Panc1 (cell line): ENCODE measurements at regions not wholly inside any gene's neighbourhood (a gene's known extent, or its start where the extent isn't known, plus 50 kb on each side); places are given as distances from the start of the nearest gene placed in this dataset.

ENCODE experiments used
- ATAC-seq: fragments of 200-7000 bp; cut with Tn5 transposase; 2 replicates; pipeline ENCODE4 v1.9.1; 2020; ENCODE audit warnings: mild to moderate bottlenecking, moderate library complexity
- BruUV-seq: library from RNA; stranded (reverse); fragments of 400-500 nt; replicated peaks from 2 replicates; lab custom pipeline; 2021; lab: Mats Ljungman, UMichigan
- CTCF ChIA-PET: fragments of 300-600 bp; sonication (Branson Sonifier 250); formaldehyde crosslinking; loops from one replicate; lab custom pipeline; 2022; ENCODE audit warnings: antibody characterized with exemption; lab: Charles Lee
- POLR2A ChIA-PET: fragments of 300-600 bp; sonication (Branson Sonifier 250); formaldehyde crosslinking; loops from one replicate; lab custom pipeline; 2022; ENCODE audit warnings: antibody characterized with exemption; lab: Charles Lee
- DNase-seq: peaks from one replicate; pipeline ENCODE4 v3.0.0-alpha.2; 2010; ENCODE audit warnings: low read depth, low spot score
- H3K27ac ChIP-seq: 2 replicates; pipeline ENCODE4 v1.5.1; 2011; ENCODE audit warnings: mild to moderate bottlenecking, low read length, inconsistent platforms
- H3K27me3 ChIP-seq: fragments of 200-500 bp; sonication (Bioruptor generic); 2 replicates; pipeline ENCODE4 v1.6.0; 2014; ENCODE audit warnings: low read length, inconsistent platforms; ENCODE audit not compliant: control insufficient read depth, insufficient read depth
- H3K36me3 ChIP-seq: fragments of 200-500 bp; sonication (Bioruptor generic); 2 replicates; pipeline ENCODE4 v1.5.1; 2014; ENCODE audit warnings: inconsistent platforms, mild to moderate bottlenecking, low read length, moderate library complexity; ENCODE audit not compliant: control insufficient read depth, insufficient read depth
- H3K4me1 ChIP-seq: 2 replicates; pipeline ENCODE4 v1.5.1; 2011; ENCODE audit warnings: inconsistent platforms, mild to moderate bottlenecking, low read length, moderate library complexity; ENCODE audit not compliant: control insufficient read depth, insufficient read depth
- H3K4me3 ChIP-seq, 2 experiments: 2 replicates each; pipeline ENCODE4 v1.5.1; 2011 to 2012; ENCODE audit warnings: low read depth in 2 of 2, low read length in 2 of 2, mild to moderate bottlenecking in 2 of 2, inconsistent platforms in 1 of 2, moderate library complexity in 1 of 2
- H3K9me3 ChIP-seq: fragments of 200-500 bp; sonication (Bioruptor generic); 2 replicates; pipeline ENCODE4 v1.5.1; 2014; ENCODE audit warnings: low read depth, mild to moderate bottlenecking, inconsistent platforms, low read length, moderate library complexity; ENCODE audit not compliant: control insufficient read depth, insufficient read depth
- CTCF ChIP-seq: fragments of 450-650 bp; IDR thresholded peaks from 2 replicates; pipeline ENCODE4 v1.5.1; 2017; ENCODE audit warnings: mild to moderate bottlenecking
- POLR2AphosphoS5 ChIP-seq: IDR thresholded peaks from 2 replicates; pipeline ENCODE4 v1.6.1; 2012; ENCODE audit warnings: mild to moderate bottlenecking, low read depth, low read length, moderate library complexity
- REST ChIP-seq, 2 experiments: IDR thresholded peaks; 2 replicates each; pipeline ENCODE4 v1.6.1; 2011 to 2012; ENCODE audit warnings: low read depth in 2 of 2, control low read depth in 1 of 2, low read length in 1 of 2, mild to moderate bottlenecking in 1 of 2, moderate library complexity in 1 of 2; ENCODE audit not compliant: insufficient read depth in 1 of 2
- SIN3A ChIP-seq: IDR thresholded peaks from 2 replicates; pipeline ENCODE4 v1.6.1; 2012; ENCODE audit warnings: low read depth, mild to moderate bottlenecking, low read length, moderate library complexity, borderline replicate concordance; ENCODE audit not compliant: insufficient read depth
- TCF7L2 ChIP-seq: IDR thresholded peaks from 2 replicates; pipeline ENCODE4 v1.6.1; 2011; ENCODE audit warnings: mild to moderate bottlenecking, low read depth, low read length, inconsistent platforms
- in situ Hi-C: cut with HindIII; loops from 2 replicates; pipeline ENCODE4 v1.10.0; 2016; ENCODE audit warnings: low sequenced_read_pairs, low pct_unique_long_range_greater_than_20kb
- intact Hi-C: fragments of 100-400 bp; cut with micrococcal nuclease; formaldehyde crosslinking; loops from one replicate; pipeline ENCODE4 v1.10.0; 2022; ENCODE audit not compliant: unreplicated experiment

- BruUV-seq: no TSS peak
- Histone ChIP-seq H3K9me3 (no peaks in the 10 kb centered on the region), H3K27me3 (no peaks in the 10 kb centered on the region), H3K4me1 (no peaks in the 10 kb centered on the region), H3K4me3 (no peak overlapping the region), H3K27ac (no peak overlapping the region), H3K36me3 (no peaks in the 10 kb centered on the region)
- intact Hi-C loops (no loop called here), in situ Hi-C loops (no loop called here)
- ChIA-PET CTCF (no interaction called here), POLR2A (no interaction called here)
- ATAC-seq: no peak
- TF ChIP-seq POLR2AphosphoS5 (no peak), SIN3A (no peak), TCF7L2 (no peak), CTCF (no peak), REST (IDR thresholded peaks at IDR 0.05; ENCODE audit: insufficient read depth in 1 of 2, low read depth in 2 of 2, low read length in 1 of 2) (no peak)
- DNase-seq: no peak
Observed at GRCh38 chr7:12772768-12773167, 85.3 kb downstream of the ARL4A start.

- H3K27me3 ChIP-seq: no peaks in the 10 kb centered on the region
- DNase-seq (no peak), ATAC-seq (no peak)
- BruUV-seq: no TSS peak
- H3K27ac ChIP-seq: no peak overlapping the region
- H3K4me3 ChIP-seq: no peak overlapping the region
- ChIA-PET CTCF (no interaction called here), POLR2A (no interaction called here)
- TF ChIP-seq POLR2AphosphoS5 (no peak), REST (IDR thresholded peaks at IDR 0.05; ENCODE audit: insufficient read depth in 1 of 2, low read depth in 2 of 2, low read length in 1 of 2) (no peak), TCF7L2 (no peak), SIN3A (no peak), CTCF (no peak)
- in situ Hi-C loops (no loop called here), intact Hi-C loops (no loop called here)
- no peaks in the 10 kb centered on the region for H3K9me3 ChIP-seq
- no peaks in the 10 kb centered on the region for H3K4me1 ChIP-seq
- H3K36me3 ChIP-seq: no peaks in the 10 kb centered on the region
Observed at GRCh38 chr7:12777257-12777656, 89.8 kb downstream of the ARL4A start.
